Medulla oblongata (tissue), 1 donor: ENCODE measurements at regions not wholly inside any gene's neighbourhood (a gene's known extent, or its start where the extent isn't known, plus 50 kb on each side); places are given as distances from the start of the nearest gene placed in this dataset.

Experiments used
- DNase-seq: peaks from one replicate; pipeline ENCODE4 v3.0.0-alpha.2; 2015; ENCODE audit errors: extremely low spot score

GRCh38 chr16:54568906-54569807, 282.6 kb upstream of the IRX3 start:
- no peak for DNase-seq

DNA sequence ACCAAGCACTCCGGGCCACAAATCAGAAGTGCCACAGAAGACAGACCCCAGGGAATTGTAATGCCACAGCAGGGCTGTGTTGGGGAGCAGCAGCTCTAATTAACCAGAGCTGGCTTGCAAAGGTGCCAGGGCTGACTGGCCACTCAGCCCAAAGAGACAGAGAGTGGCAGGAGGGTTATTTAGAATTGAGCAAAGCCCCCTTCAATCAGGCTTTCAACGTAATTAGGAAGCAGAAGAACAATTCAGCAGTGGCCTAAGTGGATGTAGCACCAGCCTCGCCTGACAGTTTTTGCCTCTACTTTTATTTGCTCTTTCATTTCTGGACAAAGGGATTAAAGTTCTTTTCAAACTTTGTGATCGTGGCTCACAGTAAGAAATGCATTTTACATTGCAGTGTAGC, 278.3 kb upstream of the IRX3 start:
- DNase-seq = no peak

DNA sequence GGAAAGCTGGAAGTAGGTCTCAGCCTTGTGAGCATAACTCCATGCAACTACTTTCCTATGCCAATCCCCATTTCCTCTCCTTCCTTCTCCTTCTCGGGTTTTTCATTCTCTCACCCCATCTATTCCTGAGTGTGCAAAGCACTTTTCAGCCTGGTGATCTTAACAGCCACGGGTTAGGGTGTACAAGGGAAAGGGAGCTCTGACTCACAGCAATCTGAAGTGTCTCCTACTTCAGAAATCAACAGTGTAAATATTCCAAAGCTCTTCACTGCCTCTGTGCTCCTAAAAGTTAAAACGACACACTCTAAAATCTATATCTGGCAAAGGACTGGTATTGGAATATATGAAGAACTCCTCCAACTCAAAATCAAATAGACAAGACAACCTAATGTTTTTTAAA, 268.0 kb upstream of the IRX3 start:
- no peak for DNase-seq

GRCh38 chr16:54548281-54548680, 261.7 kb upstream of the IRX3 start:
- DNase-seq = no peak

DNA sequence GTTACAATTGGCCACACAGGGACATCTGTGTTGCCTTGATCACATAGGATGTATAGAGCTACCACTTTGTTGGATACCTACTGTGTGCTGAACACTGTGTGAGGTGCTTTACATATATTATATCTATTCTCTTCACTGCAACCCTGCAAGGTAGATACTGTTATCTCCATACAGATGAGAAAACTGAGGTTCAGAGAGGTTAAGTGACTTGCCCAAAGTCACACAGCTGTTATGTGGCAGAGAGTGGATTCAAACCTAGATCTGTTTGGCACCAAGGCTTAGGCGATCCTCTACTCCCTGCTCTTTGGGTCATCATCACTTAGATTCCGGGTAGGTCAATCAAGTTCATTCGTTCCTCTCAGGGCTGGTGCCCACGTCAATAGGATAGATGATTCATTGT, 260.5 kb upstream of the IRX3 start:
- DNase-seq = no peak

GRCh38 chr16:54546521-54546920, 259.9 kb upstream of the IRX3 start:
- DNase-seq = peak; percentile 52

- peak; percentile 2 for DNase-seq
Observed at GRCh38 chr16:54545854-54546511, 259.4 kb upstream of the IRX3 start.

DNA sequence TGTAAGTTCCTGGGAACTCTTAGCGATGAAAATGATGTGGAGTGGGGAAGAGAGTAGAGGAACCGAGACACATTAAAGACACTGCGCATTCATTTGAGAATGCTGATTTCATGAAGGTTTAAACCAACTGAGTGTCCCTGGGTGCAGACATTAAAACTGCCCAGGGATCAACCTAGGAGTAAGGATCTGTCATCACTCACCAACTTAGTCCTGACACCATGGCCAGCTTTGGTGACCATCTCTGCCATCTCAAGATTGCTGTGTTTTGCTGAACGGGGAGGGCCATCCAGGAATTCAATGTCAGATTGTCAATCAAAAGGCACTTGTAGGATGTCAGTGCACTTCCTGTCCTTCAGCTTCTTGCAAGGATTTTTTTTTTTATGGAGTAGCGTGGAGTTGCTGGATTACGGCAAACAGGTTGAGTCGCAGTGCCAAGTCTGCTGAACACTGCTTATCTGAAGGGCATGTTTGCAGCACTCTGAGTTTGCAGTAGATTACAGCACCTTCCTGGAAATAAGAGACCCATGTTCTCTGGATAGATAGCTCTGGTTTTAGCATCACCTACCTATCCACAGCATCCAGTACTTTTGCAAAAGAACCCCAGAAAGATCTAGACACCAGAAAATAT, 258.1 kb upstream of the IRX3 start:
- no peak for DNase-seq

DNA sequence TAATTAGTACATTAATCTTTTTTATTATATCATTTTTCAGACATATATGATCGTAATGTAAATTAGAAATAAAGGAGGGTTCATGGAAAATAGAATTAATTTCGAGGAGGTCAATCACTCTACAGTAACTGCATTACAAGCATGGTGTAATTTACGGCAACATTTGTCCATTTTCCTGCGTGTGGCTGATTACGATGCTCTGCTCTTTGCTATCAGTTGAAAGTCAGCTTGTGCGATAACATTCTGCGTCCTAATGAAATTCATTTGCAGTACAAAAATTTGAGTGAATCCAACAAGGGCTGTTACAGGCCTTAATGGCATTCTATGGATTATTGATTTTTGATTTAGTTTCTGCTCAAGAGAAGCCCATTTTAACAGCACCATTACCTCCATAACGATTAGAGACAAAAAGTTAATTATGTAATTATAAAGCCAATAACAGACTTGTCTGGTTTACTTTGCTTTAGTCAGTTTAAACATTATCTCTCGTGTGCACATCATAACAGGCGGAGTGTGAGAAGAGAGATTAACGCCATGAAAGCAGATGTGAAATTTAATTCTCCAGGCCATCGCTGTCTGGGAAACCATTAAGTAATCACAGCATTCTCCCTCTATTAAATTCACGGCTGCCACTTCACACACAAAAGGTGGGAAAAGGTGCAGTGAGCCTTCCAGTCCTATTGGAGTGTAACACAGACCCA, 256.4 kb upstream of the IRX3 start:
- no peak for DNase-seq

DNA sequence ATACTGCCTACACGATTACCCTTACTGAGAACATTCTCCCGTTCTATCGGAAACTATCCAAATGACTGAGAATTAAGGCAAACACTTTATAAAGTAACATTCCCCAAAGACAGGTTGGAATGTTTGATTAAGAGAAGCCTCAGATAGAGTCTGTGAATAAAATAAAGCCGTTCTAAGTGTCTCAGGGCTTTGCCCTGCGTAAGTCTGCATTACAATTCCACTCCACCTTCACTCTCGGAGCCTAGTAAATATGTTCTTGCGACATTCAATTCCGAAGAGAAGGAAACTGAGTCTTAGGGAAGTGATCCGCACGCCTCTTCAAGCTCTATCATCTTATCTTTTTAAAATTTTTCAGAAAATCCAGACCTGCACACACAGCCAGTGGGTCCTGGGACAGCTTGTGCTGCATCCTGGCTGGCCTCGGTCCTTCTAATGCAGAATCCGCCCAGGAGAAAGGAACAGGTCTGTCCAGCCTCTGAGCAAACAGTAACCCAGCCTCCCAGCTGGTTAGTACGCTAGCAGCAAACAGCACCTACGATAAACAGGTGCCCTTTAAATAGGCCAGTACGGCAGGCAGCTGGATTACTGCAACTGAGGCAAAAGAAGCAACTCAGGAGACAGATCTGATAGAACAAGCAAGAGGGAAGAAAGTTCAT, 254.1 kb upstream of the IRX3 start:
- DNase-seq = no peak

- DNase-seq = no peak
Observed at GRCh38 chr16:54538276-54538675, 251.7 kb upstream of the IRX3 start.

- DNase-seq = no peak
Observed at GRCh38 chr16:54533856-54534490, 247.4 kb upstream of the IRX3 start.

DNA sequence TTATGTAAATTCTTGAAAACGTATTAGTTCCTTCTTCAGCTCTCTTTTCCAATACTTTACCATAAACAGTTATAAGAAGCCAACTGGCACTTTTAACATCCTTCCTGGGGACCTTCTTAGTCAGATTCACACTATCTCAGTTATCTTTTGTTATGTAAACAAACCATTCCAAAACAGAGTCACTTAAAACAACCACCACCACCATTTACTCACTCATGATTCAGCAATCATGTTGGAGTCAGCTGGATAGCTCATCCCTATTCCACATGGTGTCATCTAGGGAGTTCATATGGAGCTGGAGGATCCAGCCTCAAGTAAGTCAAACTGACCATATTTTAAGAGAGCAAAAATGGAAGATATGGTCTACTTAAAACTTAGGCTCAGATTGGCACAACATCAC, 240.3 kb upstream of the IRX3 start:
- no peak for DNase-seq

DNA sequence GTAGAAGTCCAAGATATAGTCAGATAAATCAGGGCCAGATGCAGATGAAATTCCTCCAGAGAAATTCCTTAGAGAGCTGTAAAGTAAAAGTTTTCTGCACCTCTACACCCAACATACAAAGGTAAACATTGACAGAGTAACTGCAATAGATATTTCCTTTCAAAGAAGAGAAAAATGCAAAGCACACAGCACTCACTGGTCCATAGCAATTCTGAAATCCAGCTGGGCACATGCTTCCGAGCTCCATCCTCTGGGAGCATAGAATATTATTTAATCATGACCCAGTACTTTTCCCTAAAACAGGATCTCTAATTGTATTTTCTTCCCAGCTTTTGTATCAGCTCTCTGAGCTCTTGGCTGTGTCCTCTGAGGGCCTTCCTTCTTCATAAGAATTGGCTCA, 239.5 kb upstream of the IRX3 start:
- no peak for DNase-seq

GRCh38 chr16:54525104-54525503, 238.5 kb upstream of the IRX3 start:
- DNase-seq = no peak

DNA sequence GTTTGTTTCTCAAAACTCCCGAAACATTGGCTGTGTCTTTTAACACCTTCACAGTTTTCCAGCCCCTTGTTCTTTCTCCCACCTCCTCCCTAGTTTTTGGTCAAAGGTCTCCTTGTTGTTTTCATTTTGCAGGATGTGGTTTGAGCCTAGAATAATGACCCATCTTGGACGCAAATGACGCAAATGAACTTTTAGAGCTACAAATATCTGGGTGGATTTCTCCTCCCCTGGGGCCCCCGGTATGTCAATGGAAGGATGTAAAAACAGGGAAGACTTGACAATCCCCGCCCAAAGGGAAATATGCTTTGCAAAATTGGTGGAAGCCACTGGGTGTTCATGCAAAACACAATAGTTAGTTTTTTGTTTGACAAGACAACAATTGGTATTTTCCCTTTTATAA, 236.0 kb upstream of the IRX3 start:
- no peak for DNase-seq

DNA sequence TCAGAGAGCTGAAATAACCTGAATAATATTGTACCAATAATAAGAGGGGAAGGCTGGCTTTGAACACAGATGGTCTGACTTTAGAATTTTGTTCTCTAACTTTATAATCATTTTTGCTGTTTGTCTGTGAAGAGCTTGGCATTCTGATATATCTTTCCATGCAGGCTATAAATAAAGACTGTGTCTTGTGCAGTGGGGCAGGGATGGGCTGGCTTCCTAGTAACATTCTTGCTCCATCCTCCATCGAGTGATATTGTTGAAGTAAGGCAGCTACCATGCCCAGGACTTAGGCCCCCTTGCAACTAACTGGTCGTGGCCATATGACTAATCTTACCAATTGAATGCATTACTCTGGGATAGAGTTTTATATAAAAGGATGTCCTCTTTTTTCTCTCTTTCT, 234.7 kb upstream of the IRX3 start:
- DNase-seq = no peak

GRCh38 chr16:54519161-54519695, 232.6 kb upstream of the IRX3 start:
- DNase-seq = no peak

- DNase-seq = no peak
Observed at GRCh38 chr16:54517181-54517580, 230.6 kb upstream of the IRX3 start.

DNA sequence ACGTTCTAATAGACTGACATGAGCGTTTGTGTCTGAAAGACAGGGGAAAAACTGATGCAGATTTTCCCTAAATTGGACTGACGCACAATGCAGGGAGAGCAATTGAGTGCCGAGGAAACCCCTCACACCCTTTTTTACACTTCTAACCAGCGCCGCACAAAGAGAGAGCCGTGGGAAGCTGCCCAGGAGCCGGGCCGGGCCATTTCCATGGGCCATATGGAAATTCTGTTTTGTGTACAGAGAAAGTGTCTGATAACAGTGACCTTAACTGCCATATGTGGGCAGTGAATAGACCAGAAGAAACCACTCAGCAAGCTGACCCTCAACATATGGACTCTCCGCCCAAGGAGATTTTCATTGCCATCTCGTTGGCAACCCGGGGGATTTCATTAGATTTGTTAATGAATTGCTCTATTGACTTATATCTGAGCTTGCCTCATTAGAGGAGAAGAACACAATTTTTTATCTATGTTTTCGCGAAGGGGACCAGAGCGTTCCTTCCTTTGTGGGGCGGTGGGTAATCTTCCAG, 225.9 kb upstream of the IRX3 start:
- DNase-seq = no peak
